ENCODE measurements at regions not wholly inside any gene's neighbourhood (a gene's known extent, or its start where the extent isn't known, plus 50 kb on each side); places are given as distances from the start of the nearest gene placed in this dataset.

- Histone ChIP-seq H3K4me3 (ENCODE audit: low read length, poor library complexity, severe bottlenecking) (no peak overlapping the region), H2AFZ (ENCODE audit: low read length) (no peak overlapping the region), H3K4me2 (ENCODE audit: low read depth, low read length, poor library complexity, severe bottlenecking) (no peak overlapping the region), H3K9ac (ENCODE audit: low read depth, low read length, poor library complexity, severe bottlenecking) (no peak overlapping the region), H3K36me3 (ENCODE audit: insufficient read depth, low read length) (no peaks in the 10 kb centered on the region), H3K9me2 (replicated peaks; ENCODE audit: low read depth, low read length) (no peaks in the 10 kb centered on the region), H3K79me2 (ENCODE audit: insufficient read depth, low read length) (no peaks in the 10 kb centered on the region), H3K9me3 (ENCODE audit: insufficient read depth, low read depth, low read length) (no peaks in the 10 kb centered on the region), H3K27me3 (ENCODE audit: insufficient read depth, low read length, poor library complexity, severe bottlenecking) (no peaks in the 10 kb centered on the region), H3F3A (ENCODE audit: low read depth) (no peaks in the 10 kb centered on the region), H4K20me1 (ENCODE audit: insufficient read depth, low read length, poor library complexity, severe bottlenecking) (no peaks in the 10 kb centered on the region), H3K4me1 (ENCODE audit: insufficient read depth, low read length, poor library complexity, severe bottlenecking) (no peaks in the 10 kb centered on the region)
- no peak for TF ChIP-seq EZH2phosphoT487 (IDR thresholded peaks at IDR 0.05; ENCODE audit: borderline replicate concordance)
- no peak for TF ChIP-seq CTCF (conservative IDR thresholded peaks at IDR 0.05; ENCODE audit: low read length)
Observed at GRCh38 chr5:96506376-96506775, 73.3 kb upstream of the PCSK1 start.

GRCh38 chr5:96506866-96507527 lies 73.9 kb upstream of the PCSK1 start:
- Histone ChIP-seq H2AFZ (ENCODE audit: low read length) (no peak overlapping the region), H3K4me3 (ENCODE audit: low read length, poor library complexity, severe bottlenecking) (no peak overlapping the region), H3K27me3 (ENCODE audit: insufficient read depth, low read length, poor library complexity, severe bottlenecking) (no peaks in the 10 kb centered on the region), H3K9me2 (replicated peaks; ENCODE audit: low read depth, low read length) (no peaks in the 10 kb centered on the region), H3K9me3 (ENCODE audit: insufficient read depth, low read depth, low read length) (no peaks in the 10 kb centered on the region), H4K20me1 (ENCODE audit: insufficient read depth, low read length, poor library complexity, severe bottlenecking) (no peaks in the 10 kb centered on the region), H3K9ac (ENCODE audit: low read depth, low read length, poor library complexity, severe bottlenecking) (no peak overlapping the region), H3K4me1 (ENCODE audit: insufficient read depth, low read length, poor library complexity, severe bottlenecking) (no peaks in the 10 kb centered on the region), H3K36me3 (ENCODE audit: insufficient read depth, low read length) (no peaks in the 10 kb centered on the region), H3K4me2 (ENCODE audit: low read depth, low read length, poor library complexity, severe bottlenecking) (no peak overlapping the region), H3F3A (ENCODE audit: low read depth) (no peaks in the 10 kb centered on the region), H3K79me2 (ENCODE audit: insufficient read depth, low read length) (no peaks in the 10 kb centered on the region)
- TF ChIP-seq CTCF (conservative IDR thresholded peaks at IDR 0.05; ENCODE audit: low read length) (no peak), EZH2phosphoT487 (IDR thresholded peaks at IDR 0.05; ENCODE audit: borderline replicate concordance) (no peak)

- H3K79me2 ChIP-seq (ENCODE audit: insufficient read depth, low read length) = no peaks in the 10 kb centered on the region
- H3K9ac ChIP-seq (ENCODE audit: low read depth, low read length, poor library complexity, severe bottlenecking) = no peak overlapping the region
- H3K4me3 ChIP-seq (ENCODE audit: low read length, poor library complexity, severe bottlenecking) = no peak overlapping the region
- no peak overlapping the region for H2AFZ ChIP-seq (ENCODE audit: low read length)
- no peaks in the 10 kb centered on the region for H3K9me2 ChIP-seq (replicated peaks; ENCODE audit: low read depth, low read length)
- H3K36me3 ChIP-seq (ENCODE audit: insufficient read depth, low read length) = no peaks in the 10 kb centered on the region
- TF ChIP-seq EZH2phosphoT487 (IDR thresholded peaks at IDR 0.05; ENCODE audit: borderline replicate concordance) (no peak), CTCF (conservative IDR thresholded peaks at IDR 0.05; ENCODE audit: low read length) (no peak)
- H3K4me1 ChIP-seq (ENCODE audit: insufficient read depth, low read length, poor library complexity, severe bottlenecking) = no peaks in the 10 kb centered on the region
- no peaks in the 10 kb centered on the region for H3K9me3 ChIP-seq (ENCODE audit: insufficient read depth, low read depth, low read length)
- no peaks in the 10 kb centered on the region for H3K27me3 ChIP-seq (ENCODE audit: insufficient read depth, low read length, poor library complexity, severe bottlenecking)
- no peak overlapping the region for H3K4me2 ChIP-seq (ENCODE audit: low read depth, low read length, poor library complexity, severe bottlenecking)
- no peaks in the 10 kb centered on the region for H3F3A ChIP-seq (ENCODE audit: low read depth)
- H4K20me1 ChIP-seq (ENCODE audit: insufficient read depth, low read length, poor library complexity, severe bottlenecking) = no peaks in the 10 kb centered on the region
Observed at GRCh38 chr5:96509316-96509715, 76.3 kb upstream of the PCSK1 start.

All from Loucy (cell line).